ENCODE measurements at regions not wholly inside any gene's neighbourhood (a gene's known extent, or its start where the extent isn't known, plus 50 kb on each side); places are given as distances from the start of the nearest gene placed in this dataset.

GRCh38 chr20:17108896-17109295, 117.9 kb upstream of the PCSK2 start:
- TF ChIP-seq CTCF (IDR thresholded peaks at IDR 0.05), result no peak
- no peak for TF ChIP-seq POLR2A (IDR thresholded peaks at IDR 0.05)
